ENCODE measurements at regions not wholly inside any gene's neighbourhood (a gene's known extent, or its start where the extent isn't known, plus 50 kb on each side); places are given as distances from the start of the nearest gene placed in this dataset.
"Not testable (repeated sequence)": the region's sequence is repeated elsewhere in the genome, so short reads cannot be mapped to it uniquely, and the experiment has no call there.

DNA sequence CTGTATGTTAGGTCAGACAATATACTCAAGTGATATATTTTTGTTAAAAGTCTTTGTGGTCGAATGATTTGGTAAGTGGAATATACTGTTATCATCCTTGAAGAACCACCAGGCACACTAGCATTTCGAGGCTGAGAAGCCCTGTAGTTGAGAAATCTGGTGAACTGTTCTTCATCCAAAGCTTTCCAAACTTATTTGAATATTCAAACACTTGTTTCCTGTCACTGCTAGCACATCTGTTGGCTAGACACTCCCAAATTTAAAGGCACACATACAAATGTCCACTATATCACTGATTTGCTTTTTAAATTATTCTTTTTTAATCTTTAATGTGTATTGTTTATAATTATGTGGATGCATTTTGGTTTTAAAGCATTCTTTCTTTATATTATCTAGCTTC lies 241.9 kb upstream of the CNTNAP5 start:
- no peak overlapping the region for H3K4me3 ChIP-seq (ENCODE audit: low read length)
- H2AFZ ChIP-seq (ENCODE audit: low read length): no peak overlapping the region
- no peaks in the 10 kb centered on the region for H3K27me3 ChIP-seq (ENCODE audit: low read length)
- H3K79me2 ChIP-seq (ENCODE audit: low read length): no peaks in the 10 kb centered on the region
- no peak overlapping the region for H3K4me2 ChIP-seq (ENCODE audit: low read depth, low read length, poor library complexity, severe bottlenecking)
- no peaks in the 10 kb centered on the region for H3K36me3 ChIP-seq (ENCODE audit: insufficient read depth, low read length)
- H3K9me2 ChIP-seq (replicated peaks; ENCODE audit: insufficient read depth, low read length): no peaks in the 10 kb centered on the region
- H4K20me1 ChIP-seq (ENCODE audit: insufficient read depth, low read depth, low read length): no peaks in the 10 kb centered on the region
- no peak overlapping the region for H3K27ac ChIP-seq (ENCODE audit: low read length)
- H3K9me3 ChIP-seq (ENCODE audit: low read length): no peaks in the 10 kb centered on the region
- no peak overlapping the region for H3K9ac ChIP-seq (ENCODE audit: low read length)
- no peak for DNase-seq
- no peaks in the 10 kb centered on the region for H3K4me1 ChIP-seq (ENCODE audit: low read length)

DNA sequence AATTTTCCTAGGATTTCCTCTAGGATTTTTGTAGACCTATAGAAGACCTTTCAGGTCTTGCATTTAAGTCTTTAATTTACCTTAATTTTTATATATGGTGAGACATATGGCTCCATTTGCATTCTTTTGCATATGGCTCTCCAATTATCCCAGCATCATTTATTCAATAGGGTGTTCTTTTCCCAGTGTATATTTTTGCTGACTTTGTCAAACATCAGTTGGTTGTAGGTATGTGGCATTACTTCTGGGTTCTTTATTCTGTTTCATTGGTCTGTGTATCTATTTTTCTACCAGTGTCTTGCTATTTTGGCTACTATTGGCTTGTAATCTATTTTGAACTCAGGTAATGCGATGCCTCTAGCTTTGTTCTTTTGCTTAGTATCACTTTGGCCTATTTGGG lies 239.8 kb upstream of the CNTNAP5 start:
- H3K4me3 ChIP-seq (ENCODE audit: low read length): no peak overlapping the region
- no peaks in the 10 kb centered on the region for H3K9me2 ChIP-seq (replicated peaks; ENCODE audit: insufficient read depth, low read length)
- no peaks in the 10 kb centered on the region for H4K20me1 ChIP-seq (ENCODE audit: insufficient read depth, low read depth, low read length)
- no peaks in the 10 kb centered on the region for H3K4me1 ChIP-seq (ENCODE audit: low read length)
- no peaks in the 10 kb centered on the region for H3K36me3 ChIP-seq (ENCODE audit: insufficient read depth, low read length)
- H3K27me3 ChIP-seq (ENCODE audit: low read length): no peaks in the 10 kb centered on the region
- no peak overlapping the region for H2AFZ ChIP-seq (ENCODE audit: low read length)
- no peak overlapping the region for H3K27ac ChIP-seq (ENCODE audit: low read length)
- no peaks in the 10 kb centered on the region for H3K79me2 ChIP-seq (ENCODE audit: low read length)
- no peak for DNase-seq
- H3K9me3 ChIP-seq (ENCODE audit: low read length): no peaks in the 10 kb centered on the region
- no peak overlapping the region for H3K4me2 ChIP-seq (ENCODE audit: low read depth, low read length, poor library complexity, severe bottlenecking)
- H3K9ac ChIP-seq (ENCODE audit: low read length): no peak overlapping the region

DNA sequence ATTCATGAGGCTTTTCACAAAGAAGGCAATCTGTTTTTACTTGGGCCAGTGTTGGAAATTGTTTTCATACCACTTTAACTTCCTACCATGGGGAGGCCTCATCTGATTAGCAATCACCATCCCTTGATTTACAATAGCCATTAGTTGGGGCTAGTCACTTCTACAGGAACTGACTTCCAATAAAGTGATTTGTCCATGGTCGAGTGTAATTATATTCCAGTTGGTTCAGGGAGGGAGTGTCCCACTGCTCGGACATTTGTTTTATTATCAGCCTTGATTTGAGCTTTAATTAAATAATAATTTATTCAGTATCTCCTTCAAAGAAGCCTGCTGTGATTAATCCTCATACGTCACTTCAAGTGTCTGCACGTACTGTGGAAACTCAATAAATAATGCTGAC lies 233.9 kb upstream of the CNTNAP5 start:
- Histone ChIP-seq H3K9me3 (ENCODE audit: low read length) (no peaks in the 10 kb centered on the region), H4K20me1 (ENCODE audit: insufficient read depth, low read depth, low read length) (no peaks in the 10 kb centered on the region), H3K9me2 (replicated peaks; ENCODE audit: insufficient read depth, low read length) (no peaks in the 10 kb centered on the region), H3K4me1 (ENCODE audit: low read length) (no peaks in the 10 kb centered on the region), H3K79me2 (ENCODE audit: low read length) (no peaks in the 10 kb centered on the region), H3K36me3 (ENCODE audit: insufficient read depth, low read length) (no peaks in the 10 kb centered on the region), H3K27ac (ENCODE audit: low read length) (no peak overlapping the region), H2AFZ (ENCODE audit: low read length) (no peak overlapping the region), H3K4me2 (ENCODE audit: low read depth, low read length, poor library complexity, severe bottlenecking) (no peak overlapping the region), H3K27me3 (ENCODE audit: low read length) (no peaks in the 10 kb centered on the region), H3K4me3 (ENCODE audit: low read length) (no peak overlapping the region), H3K9ac (ENCODE audit: low read length) (no peak overlapping the region)
- no peak for DNase-seq

DNA sequence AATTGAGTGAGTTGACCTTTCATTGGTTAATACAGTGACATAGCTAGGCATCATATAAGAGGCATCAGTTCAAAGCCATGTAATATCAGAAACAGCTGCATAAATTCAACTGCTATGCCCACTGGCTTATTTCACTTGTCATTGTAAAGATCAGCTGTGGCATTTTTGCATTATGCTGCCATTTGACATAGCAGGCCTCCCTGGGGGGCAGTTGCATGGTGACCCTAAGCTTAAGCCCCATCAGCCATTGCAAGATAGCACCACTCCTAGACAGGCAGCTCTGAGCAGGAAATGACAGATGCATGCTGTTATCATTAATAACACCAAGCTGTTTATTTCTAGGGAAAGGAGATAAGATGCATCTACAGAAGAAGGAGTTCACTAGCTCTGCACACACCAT lies 233.4 kb upstream of the CNTNAP5 start:
- Histone ChIP-seq H3K9me3 (ENCODE audit: low read length) (no peaks in the 10 kb centered on the region), H3K4me2 (ENCODE audit: low read depth, low read length, poor library complexity, severe bottlenecking) (no peak overlapping the region), H3K9ac (ENCODE audit: low read length) (no peak overlapping the region), H3K79me2 (ENCODE audit: low read length) (no peaks in the 10 kb centered on the region), H2AFZ (ENCODE audit: low read length) (no peak overlapping the region), H3K27ac (ENCODE audit: low read length) (no peak overlapping the region), H3K4me3 (ENCODE audit: low read length) (no peak overlapping the region), H3K27me3 (ENCODE audit: low read length) (no peaks in the 10 kb centered on the region), H3K9me2 (replicated peaks; ENCODE audit: insufficient read depth, low read length) (no peaks in the 10 kb centered on the region), H4K20me1 (ENCODE audit: insufficient read depth, low read depth, low read length) (no peaks in the 10 kb centered on the region), H3K4me1 (ENCODE audit: low read length) (no peaks in the 10 kb centered on the region), H3K36me3 (ENCODE audit: insufficient read depth, low read length) (no peaks in the 10 kb centered on the region)
- DNase-seq: no peak

DNA sequence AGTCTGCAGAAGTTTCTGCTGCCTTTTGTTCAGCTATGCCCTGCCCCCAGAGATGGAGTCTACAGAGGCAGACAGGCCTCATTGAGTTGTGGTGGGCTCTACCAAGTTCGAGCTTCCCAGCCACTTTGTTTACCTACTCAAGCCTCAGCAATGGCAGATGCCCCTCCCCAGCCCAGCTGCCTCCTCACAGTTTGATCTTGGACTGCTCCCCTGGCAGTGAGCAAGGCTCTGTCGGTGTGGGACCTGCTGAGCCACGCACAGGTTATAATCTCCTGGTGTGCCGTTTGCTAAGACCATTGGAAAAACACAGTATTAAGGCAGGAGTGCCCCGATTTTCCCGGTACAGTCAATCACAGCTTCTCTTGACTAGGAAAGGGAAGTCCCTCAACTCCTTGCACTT lies 221.0 kb upstream of the CNTNAP5 start:
- not testable (repeated sequence) for H3K9me3 ChIP-seq (ENCODE audit: low read length); H3K4me2 ChIP-seq (ENCODE audit: low read depth, low read length, poor library complexity, severe bottlenecking); H3K4me1 ChIP-seq (ENCODE audit: low read length); H3K9me2 ChIP-seq (replicated peaks; ENCODE audit: insufficient read depth, low read length); DNase-seq; H3K27ac ChIP-seq (ENCODE audit: low read length); H3K79me2 ChIP-seq (ENCODE audit: low read length); H3K4me3 ChIP-seq (ENCODE audit: low read length); H2AFZ ChIP-seq (ENCODE audit: low read length); H3K27me3 ChIP-seq (ENCODE audit: low read length); H4K20me1 ChIP-seq (ENCODE audit: insufficient read depth, low read depth, low read length); H3K9ac ChIP-seq (ENCODE audit: low read length); H3K36me3 ChIP-seq (ENCODE audit: insufficient read depth, low read length)

DNA sequence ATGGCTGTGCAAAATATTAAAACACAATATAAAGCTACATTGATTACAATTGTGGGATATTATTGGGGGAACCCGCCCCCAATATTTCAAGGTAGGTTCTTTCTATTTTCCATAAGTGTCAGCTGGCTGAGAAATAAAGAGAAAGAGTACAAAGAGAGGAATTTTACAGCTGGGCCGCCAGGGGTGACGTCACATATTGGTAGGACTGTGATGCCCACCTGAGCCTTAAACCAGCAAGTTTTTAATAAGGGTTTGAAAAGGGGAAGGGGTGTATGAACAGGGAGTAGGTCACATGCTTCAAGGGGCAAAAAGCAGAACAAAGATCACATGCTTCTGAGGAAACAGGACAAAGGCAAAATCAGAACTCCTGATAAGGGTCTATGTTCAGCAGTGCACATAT lies 219.3 kb upstream of the CNTNAP5 start:
- not testable (repeated sequence) for H3K9ac ChIP-seq (ENCODE audit: low read length); H2AFZ ChIP-seq (ENCODE audit: low read length); H3K27me3 ChIP-seq (ENCODE audit: low read length); H3K9me2 ChIP-seq (replicated peaks; ENCODE audit: insufficient read depth, low read length); H3K4me2 ChIP-seq (ENCODE audit: low read depth, low read length, poor library complexity, severe bottlenecking); H4K20me1 ChIP-seq (ENCODE audit: insufficient read depth, low read depth, low read length); H3K9me3 ChIP-seq (ENCODE audit: low read length); H3K27ac ChIP-seq (ENCODE audit: low read length); H3K4me1 ChIP-seq (ENCODE audit: low read length); DNase-seq; H3K4me3 ChIP-seq (ENCODE audit: low read length); H3K36me3 ChIP-seq (ENCODE audit: insufficient read depth, low read length); H3K79me2 ChIP-seq (ENCODE audit: low read length)

DNA sequence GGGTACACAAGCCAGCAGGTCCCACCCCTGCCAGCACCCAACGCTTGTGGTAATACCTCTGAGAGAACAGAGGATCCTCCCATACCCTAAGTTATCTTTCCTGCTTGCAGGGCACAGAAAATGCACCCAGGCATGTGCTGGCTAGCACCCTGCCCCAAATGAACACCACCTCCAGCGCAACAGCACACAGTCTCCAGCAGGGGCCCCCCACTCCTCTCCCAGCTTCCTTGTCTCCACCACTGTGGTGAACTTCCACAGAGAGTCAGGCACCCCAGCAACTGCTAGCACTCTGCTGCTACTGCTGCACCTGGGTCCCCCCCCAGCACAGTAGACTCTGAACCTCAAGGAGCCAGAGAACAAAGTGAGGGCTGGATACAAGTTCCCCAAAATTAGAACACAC lies 216.8 kb upstream of the CNTNAP5 start:
- H3K27me3 ChIP-seq (ENCODE audit: low read length): no peaks in the 10 kb centered on the region
- H3K4me1 ChIP-seq (ENCODE audit: low read length): no peaks in the 10 kb centered on the region
- no peaks in the 10 kb centered on the region for H3K79me2 ChIP-seq (ENCODE audit: low read length)
- no peaks in the 10 kb centered on the region for H4K20me1 ChIP-seq (ENCODE audit: insufficient read depth, low read depth, low read length)
- no peak overlapping the region for H3K4me2 ChIP-seq (ENCODE audit: low read depth, low read length, poor library complexity, severe bottlenecking)
- no peaks in the 10 kb centered on the region for H3K9me3 ChIP-seq (ENCODE audit: low read length)
- H3K9ac ChIP-seq (ENCODE audit: low read length): no peak overlapping the region
- no peak overlapping the region for H2AFZ ChIP-seq (ENCODE audit: low read length)
- H3K27ac ChIP-seq (ENCODE audit: low read length): no peak overlapping the region
- H3K9me2 ChIP-seq (replicated peaks; ENCODE audit: insufficient read depth, low read length): no peaks in the 10 kb centered on the region
- no peak overlapping the region for H3K4me3 ChIP-seq (ENCODE audit: low read length)
- no peak for DNase-seq
- H3K36me3 ChIP-seq (ENCODE audit: insufficient read depth, low read length): no peaks in the 10 kb centered on the region

DNA sequence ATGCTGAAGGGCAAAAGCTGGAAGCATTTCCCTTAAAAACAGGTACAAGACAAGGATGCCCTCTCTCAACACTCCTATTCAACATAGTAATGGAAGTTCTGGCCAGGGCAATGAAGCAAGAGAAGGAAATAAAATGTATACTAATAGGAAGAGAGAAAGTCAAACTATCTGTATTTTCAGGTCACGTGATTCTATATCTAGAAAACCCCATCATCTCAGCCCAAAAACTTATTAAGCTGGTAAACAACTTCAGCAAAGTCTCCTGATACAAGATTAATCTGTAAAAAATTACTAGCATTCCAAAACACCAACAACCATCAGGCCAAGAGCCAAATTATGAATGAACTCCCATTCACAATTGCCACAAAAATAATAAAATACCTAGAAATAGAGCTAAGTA lies 213.2 kb upstream of the CNTNAP5 start:
- Histone ChIP-seq H3K36me3 (ENCODE audit: insufficient read depth, low read length) (no peaks in the 10 kb centered on the region), H3K79me2 (ENCODE audit: low read length) (no peaks in the 10 kb centered on the region), H3K9me3 (ENCODE audit: low read length) (no peaks in the 10 kb centered on the region), H3K9ac (ENCODE audit: low read length) (no peak overlapping the region), H3K27me3 (ENCODE audit: low read length) (no peaks in the 10 kb centered on the region), H3K9me2 (replicated peaks; ENCODE audit: insufficient read depth, low read length) (no peaks in the 10 kb centered on the region), H3K4me2 (ENCODE audit: low read depth, low read length, poor library complexity, severe bottlenecking) (no peak overlapping the region), H3K4me3 (ENCODE audit: low read length) (no peak overlapping the region), H2AFZ (ENCODE audit: low read length) (no peak overlapping the region), H3K4me1 (ENCODE audit: low read length) (no peaks in the 10 kb centered on the region), H4K20me1 (ENCODE audit: insufficient read depth, low read depth, low read length) (no peaks in the 10 kb centered on the region), H3K27ac (ENCODE audit: low read length) (no peak overlapping the region)
- DNase-seq: no peak

DNA sequence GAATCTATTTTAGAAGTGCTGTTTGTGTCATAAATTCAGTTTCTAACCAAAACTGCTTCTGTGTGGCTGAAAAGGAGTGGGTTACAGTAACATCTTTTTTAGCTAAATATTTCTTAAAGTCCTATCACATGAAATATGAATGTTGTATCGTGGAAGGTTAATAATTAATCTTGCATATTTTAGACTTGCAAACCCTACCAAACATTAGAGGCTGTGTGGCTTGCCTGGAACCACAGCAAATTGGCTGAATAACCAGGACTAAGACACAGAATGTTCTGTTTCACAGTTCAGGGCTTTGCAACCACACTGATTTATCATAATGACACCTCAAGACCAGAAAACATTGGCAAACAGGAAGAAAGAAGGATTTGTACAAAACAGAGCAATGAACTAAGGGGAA lies 208.9 kb upstream of the CNTNAP5 start:
- Histone ChIP-seq H3K4me3 (ENCODE audit: low read length) (no peak overlapping the region), H4K20me1 (ENCODE audit: insufficient read depth, low read depth, low read length) (no peaks in the 10 kb centered on the region), H3K9me3 (ENCODE audit: low read length) (no peaks in the 10 kb centered on the region), H3K4me1 (ENCODE audit: low read length) (no peaks in the 10 kb centered on the region), H3K9me2 (replicated peaks; ENCODE audit: insufficient read depth, low read length) (no peaks in the 10 kb centered on the region), H2AFZ (ENCODE audit: low read length) (no peak overlapping the region), H3K9ac (ENCODE audit: low read length) (no peak overlapping the region), H3K79me2 (ENCODE audit: low read length) (no peaks in the 10 kb centered on the region), H3K36me3 (ENCODE audit: insufficient read depth, low read length) (no peaks in the 10 kb centered on the region), H3K4me2 (ENCODE audit: low read depth, low read length, poor library complexity, severe bottlenecking) (no peak overlapping the region), H3K27me3 (ENCODE audit: low read length) (no peaks in the 10 kb centered on the region), H3K27ac (ENCODE audit: low read length) (no peak overlapping the region)
- DNase-seq: no peak
